HG03066 (cell line): ENCODE measurements at regions not wholly inside any gene's neighbourhood (a gene's known extent, or its start where the extent isn't known, plus 50 kb on each side); places are given as distances from the start of the nearest gene placed in this dataset.

Source experiments
- ATAC-seq: cut with Tn5 transposase; IDR thresholded peaks from one replicate; pipeline ENCODE4 v1.9.1; 2021; ENCODE audit warnings: low read depth; ENCODE audit not compliant: unreplicated experiment

GRCh38 chr1:57707631-57708030 lies 283.8 kb upstream of the DAB1 start:
- ATAC-seq, result no peak

DNA sequence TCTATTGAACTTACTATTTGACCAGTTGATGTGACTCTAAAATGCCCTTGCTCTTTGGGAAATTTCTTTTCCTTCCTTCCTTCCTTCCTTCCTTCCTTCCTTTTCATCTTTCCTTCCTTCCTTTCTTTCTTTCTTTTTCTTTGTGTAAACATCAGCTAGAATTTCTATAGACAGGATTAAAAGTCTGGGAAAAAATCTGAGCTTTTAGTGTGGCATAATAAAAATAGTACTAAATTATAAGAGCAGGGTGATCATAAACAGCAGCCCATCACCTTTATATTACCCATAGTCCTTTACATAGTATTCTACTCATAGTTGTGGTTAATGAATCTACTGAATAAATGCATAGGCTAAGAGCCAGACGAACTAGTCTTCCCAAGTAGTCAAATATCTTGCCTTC lies 281.0 kb upstream of the DAB1 start:
- ATAC-seq, result no peak

GRCh38 chr1:57704231-57704630 lies 280.4 kb upstream of the DAB1 start:
- ATAC-seq, result no peak

DNA sequence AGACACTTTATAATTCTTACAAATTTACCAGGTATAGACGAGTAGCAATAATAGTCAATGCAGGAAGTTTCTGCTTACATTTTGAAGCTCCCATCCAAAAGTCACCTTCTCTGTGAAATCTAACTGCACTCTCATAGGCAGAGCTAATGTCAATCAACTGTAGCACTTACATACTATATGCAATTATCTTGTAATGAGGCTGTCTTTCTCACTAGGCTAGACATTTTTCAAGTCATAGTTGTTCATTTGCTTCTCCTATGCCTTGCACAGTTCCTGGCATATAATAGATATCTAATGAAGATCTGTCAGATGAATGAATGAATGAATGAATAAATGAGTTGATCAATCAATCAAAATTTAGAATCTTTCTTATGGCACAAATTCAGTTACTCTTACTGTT lies 273.0 kb upstream of the DAB1 start:
- no peak for ATAC-seq

DNA sequence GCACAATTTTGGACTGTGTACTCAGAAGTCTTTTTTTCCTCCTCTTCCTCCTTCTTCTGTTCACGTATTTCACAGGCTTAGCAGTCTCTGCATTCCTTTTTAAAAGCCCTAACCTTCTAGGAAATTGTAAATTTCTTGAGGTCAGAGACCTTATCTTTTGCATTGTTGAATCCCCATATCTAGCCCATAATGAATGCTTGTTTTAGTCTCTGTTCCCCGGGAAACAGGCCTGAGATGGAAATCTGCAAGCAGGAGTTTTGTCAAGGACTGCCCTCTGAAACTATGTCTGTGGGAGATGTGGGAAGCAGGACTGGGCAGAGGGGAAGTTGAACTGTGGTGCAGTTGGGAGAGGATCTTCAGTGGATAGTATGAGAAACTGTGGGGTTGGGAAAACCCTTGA lies 272.2 kb upstream of the DAB1 start:
- ATAC-seq, result no peak

DNA sequence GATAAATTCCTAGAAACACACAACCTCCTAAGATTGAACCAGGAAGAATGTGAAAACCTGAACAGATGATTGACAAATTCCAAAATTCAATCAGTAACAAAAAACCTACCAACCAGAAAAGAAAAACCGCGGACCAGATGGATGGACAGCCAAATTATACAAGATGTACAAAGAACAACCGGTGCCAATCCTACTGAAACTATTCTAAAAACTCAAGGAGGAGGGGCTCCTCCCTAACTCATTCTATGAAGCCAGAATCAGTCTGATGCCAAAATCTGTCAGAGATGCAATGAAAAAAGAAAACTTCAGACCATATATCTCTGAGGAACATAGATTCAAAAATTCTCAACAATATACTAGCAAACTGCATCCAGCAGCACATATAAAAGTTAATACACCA lies 262.4 kb upstream of the DAB1 start:
- ATAC-seq, result no peak

DNA sequence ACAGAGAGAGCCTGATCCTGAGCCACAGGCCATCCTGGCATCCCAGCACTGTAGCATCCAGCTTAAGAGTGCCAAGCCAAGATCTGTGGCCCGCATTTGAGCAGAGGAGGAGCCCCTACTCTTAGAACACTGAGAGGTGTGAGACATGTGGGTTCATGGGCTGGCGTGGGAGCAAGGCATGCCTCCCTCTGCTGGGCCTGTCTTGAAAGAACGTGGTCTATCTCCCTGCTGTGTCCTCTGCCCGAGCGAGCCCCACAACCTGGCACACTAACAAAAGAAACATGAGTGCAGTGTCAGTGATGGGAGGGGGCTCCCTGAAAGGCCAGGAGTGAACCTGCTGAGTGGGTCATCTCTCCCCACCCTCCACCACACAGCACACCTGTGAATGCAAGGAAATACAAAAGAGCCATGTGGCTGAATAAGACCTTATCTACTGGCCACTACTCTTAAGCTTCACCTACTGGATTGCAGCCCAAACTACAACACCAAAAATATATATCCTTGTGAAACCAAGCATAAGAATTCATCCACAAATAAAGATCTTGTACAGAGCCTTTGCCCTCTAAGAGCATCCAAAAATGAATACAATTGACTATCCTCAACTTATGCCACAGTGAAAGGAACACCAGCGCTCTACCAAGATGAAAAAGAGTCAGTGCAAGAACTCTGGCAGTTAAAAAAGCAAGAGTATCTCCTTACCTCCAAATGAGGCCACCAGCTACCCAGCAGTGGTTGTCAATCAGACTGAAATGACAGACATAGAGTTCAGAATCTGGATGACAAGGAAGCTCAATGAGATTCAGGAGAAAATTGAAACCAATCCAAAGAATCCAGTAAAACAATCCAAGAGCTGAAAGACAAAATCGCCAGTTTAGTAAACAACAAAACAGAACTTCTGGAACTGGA lies 259.4 kb upstream of the DAB1 start:
- no peak for ATAC-seq

DNA sequence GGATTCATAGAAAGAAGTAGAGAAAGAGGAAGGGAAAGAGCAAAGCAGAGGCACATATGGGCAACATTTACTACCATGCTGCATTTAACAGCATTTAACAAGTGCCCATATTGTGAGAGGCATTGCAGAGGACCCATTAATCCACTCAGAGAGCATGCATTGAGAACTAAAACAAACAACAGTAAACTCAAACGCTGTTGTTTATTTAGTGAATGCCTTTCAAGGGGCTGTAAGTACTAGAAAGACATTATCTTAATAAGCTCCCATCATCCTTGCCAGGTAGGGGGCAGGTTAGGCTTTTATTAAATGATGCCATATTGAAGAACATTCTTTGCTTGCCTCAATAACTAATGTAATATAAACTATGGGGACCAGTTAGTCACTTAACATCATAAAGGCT lies 254.3 kb upstream of the DAB1 start:
- no peak for ATAC-seq

- no peak for ATAC-seq
Observed at GRCh38 chr1:57675776-57676175, 251.9 kb upstream of the DAB1 start.

DNA sequence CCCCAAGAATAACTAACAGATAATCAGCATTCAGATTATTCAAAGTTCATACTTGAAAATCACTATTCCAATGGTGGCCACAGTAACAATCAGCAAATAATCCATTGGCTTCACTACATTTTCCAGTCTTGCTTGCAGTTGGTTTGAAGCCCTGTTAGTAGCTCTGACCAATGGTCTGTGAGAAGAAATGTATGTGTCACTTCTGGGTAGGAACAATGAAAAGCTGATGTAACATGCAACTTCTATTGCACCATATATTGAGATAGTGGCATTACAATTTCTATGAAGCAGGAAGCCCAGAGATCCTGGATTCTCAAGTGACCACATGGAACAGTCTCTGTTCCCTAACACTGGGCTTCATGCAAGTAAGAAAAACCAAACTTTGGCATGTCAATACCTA lies 250.9 kb upstream of the DAB1 start:
- ATAC-seq, result no peak

- ATAC-seq, result no peak
Observed at GRCh38 chr1:57672346-57673140, 248.7 kb upstream of the DAB1 start.

GRCh38 chr1:57671750-57672149 lies 247.9 kb upstream of the DAB1 start:
- ATAC-seq, result no peak

- no peak for ATAC-seq
Observed at GRCh38 chr1:57659804-57660203, 235.9 kb upstream of the DAB1 start.

GRCh38 chr1:57655161-57655560 lies 231.3 kb upstream of the DAB1 start:
- ATAC-seq, result no peak

DNA sequence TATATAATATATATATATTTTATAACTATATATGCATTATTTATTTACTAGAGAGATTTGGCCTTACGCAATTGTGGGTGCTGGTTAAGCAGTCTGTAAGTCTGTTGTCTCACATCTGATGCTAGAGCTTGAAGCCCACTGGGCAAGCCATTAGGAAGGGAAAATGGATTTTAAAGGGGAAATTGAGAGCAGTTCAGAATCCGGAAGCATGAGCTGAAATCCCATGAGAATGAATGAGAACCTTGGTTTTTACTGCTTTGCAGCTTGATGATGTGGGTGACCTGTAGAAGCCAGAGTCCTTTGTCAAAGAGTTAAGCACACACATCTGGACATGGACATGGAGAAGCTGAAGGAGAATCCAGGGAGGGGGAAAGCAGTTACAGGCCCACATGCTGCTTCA lies 220.8 kb upstream of the DAB1 start:
- no peak for ATAC-seq

- no peak for ATAC-seq
Observed at GRCh38 chr1:57638239-57638638, 214.4 kb upstream of the DAB1 start.

- ATAC-seq, result no peak
Observed at GRCh38 chr1:57637155-57637554, 213.3 kb upstream of the DAB1 start.

GRCh38 chr1:57633881-57634280 lies 210.0 kb upstream of the DAB1 start:
- ATAC-seq, result no peak

DNA sequence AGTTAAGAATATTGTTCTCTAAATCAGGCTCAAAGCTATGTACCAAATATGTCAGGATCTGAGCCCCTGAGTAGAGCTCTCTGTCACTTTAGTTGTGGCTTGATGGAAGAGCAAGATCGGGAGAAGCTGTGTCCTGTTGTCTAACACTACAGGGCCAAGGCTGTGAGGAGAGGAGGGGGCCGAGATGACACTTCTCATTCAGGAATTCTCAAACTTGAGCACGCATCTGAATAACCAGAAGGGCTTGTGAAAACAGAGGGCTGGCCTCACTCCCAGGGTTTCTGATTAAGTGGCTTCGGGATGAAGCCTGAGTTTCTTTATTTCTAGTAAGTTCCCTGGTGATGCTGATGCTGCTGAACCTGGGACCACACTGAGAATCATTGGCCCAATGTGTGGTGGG lies 209.2 kb upstream of the DAB1 start:
- no peak for ATAC-seq

DNA sequence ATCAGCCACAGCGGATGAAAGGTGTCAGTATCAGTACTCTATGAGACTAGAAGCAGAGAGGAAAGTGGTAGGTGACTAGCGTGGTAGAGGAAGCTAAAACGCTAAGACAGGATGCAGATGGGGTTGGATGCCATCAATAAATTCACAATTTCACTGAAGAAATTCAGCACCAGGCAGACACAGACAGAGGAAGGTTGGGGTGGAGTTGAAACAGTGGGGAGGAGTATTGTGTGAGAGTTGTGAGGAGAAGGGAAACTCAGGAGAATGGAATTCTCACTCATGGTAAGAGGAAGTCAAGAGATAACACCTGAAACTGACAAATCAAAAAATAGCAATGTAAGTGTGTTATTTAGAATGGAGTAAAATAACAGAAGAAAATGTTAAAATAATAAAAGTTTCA lies 208.5 kb upstream of the DAB1 start:
- ATAC-seq, result no peak

- no peak for ATAC-seq
Observed at GRCh38 chr1:57627612-57628011, 203.8 kb upstream of the DAB1 start.
